ENCODE measurements at regions not wholly inside any gene's neighbourhood (a gene's known extent, or its start where the extent isn't known, plus 50 kb on each side); places are given as distances from the start of the nearest gene placed in this dataset.

- Mint-ChIP-seq H3K4me3 (no peak overlapping the region; a peak in 1 of 5 replicates), H3K27ac (no peak overlapping the region; a peak in 1 of 7 replicates)
These were observed 85.6 kb upstream of the CIBAR2 start for GRCh38 chr16:85197611-85198566.

More at GRCh38 chr16:85197611-85198566, 85.6 kb upstream of the CIBAR2 start:
- H3K27ac ChIP-seq (ENCODE audit: insufficient read length, low read depth, low read length) = no peak overlapping the region
- WGBS (ENCODE audit: extremely low coverage, insufficient read length, low lambda C conversion rate) = no CpG with 5 or more reads among the region's 22 CpGs
- H4K91ac ChIP-seq (ENCODE audit: insufficient read length, low read depth, low read length) = no peak overlapping the region
- H3K18ac ChIP-seq (ENCODE audit: insufficient read length, low read depth, low read length) = no peak overlapping the region
- no peak for DNase-seq
- no peak overlapping the region for H2BK15ac ChIP-seq (ENCODE audit: low read depth, low read length)
- no peak overlapping the region for H3K14ac ChIP-seq (ENCODE audit: insufficient read depth, low read length)
- H3K23ac ChIP-seq (ENCODE audit: insufficient read length, low read depth, low read length) = no peak overlapping the region
- H3K4me2 ChIP-seq (ENCODE audit: insufficient read depth, insufficient read length, low read length) = no peak overlapping the region
- H3K23me2 ChIP-seq (ENCODE audit: insufficient read length, low read depth, low read length, poor library complexity, severe bottlenecking) = no peaks in the 10 kb centered on the region
- H2BK20ac ChIP-seq (ENCODE audit: low read depth, low read length, poor library complexity, severe bottlenecking) = no peak overlapping the region
- no peaks in the 10 kb centered on the region for H3K9me3 ChIP-seq (ENCODE audit: control insufficient read depth, low read depth, low read length)
- Mint-ChIP-seq H3K9me3 (peaks cover 7 to 9% of the 10 kb centered on the region in 2 experiments; a peak in 3 of 5 replicates), H3K36me3 (ENCODE audit: insufficient read depth in 1 of 3, low read depth in 3 of 3) (peaks cover 0 to 12% (median 8%) of the 10 kb centered on the region in 3 experiments; a peak in 4 of 7 replicates), H3K4me1 (peaks cover 9 to 23% of the 10 kb centered on the region in 2 experiments), H3K27me3 (ENCODE audit: low read depth) (no peaks in the 10 kb centered on the region)
- no peaks in the 10 kb centered on the region for H3K4me1 ChIP-seq (ENCODE audit: insufficient read depth, low read length)
- no peak overlapping the region for H2BK120ac ChIP-seq (ENCODE audit: low read depth, low read length, poor library complexity, severe bottlenecking)
- no peaks in the 10 kb centered on the region for H4K20me1 ChIP-seq (ENCODE audit: control insufficient read depth, insufficient read depth, insufficient read length)
- no peak overlapping the region for H2AFZ ChIP-seq (ENCODE audit: low read length)
- H3K9ac ChIP-seq (ENCODE audit: extremely low read depth, insufficient read length, low read length) = no peak overlapping the region
- no peak overlapping the region for H2BK12ac ChIP-seq (ENCODE audit: insufficient read length, low read depth, low read length)
- H2BK5ac ChIP-seq (ENCODE audit: insufficient read length, low read length) = no peak overlapping the region
- no peak overlapping the region for H3K56ac ChIP-seq (ENCODE audit: insufficient read length, low read depth, low read length)
- H3K4ac ChIP-seq (ENCODE audit: low read depth, low read length) = no peak overlapping the region
- H3K79me1 ChIP-seq (ENCODE audit: insufficient read depth, low read depth, low read length, poor library complexity, severe bottlenecking) = no peaks in the 10 kb centered on the region
- H2AK5ac ChIP-seq (ENCODE audit: insufficient read length, low read length) = no peak overlapping the region
- no peaks in the 10 kb centered on the region for H3K27me3 ChIP-seq (ENCODE audit: insufficient read depth, low read length)
- H4K5ac ChIP-seq (ENCODE audit: insufficient read length, low read depth, low read length) = no peak overlapping the region
- H3K79me2 ChIP-seq (ENCODE audit: insufficient read depth, low read length) = no peaks in the 10 kb centered on the region
- TF ChIP-seq CTCF (conservative IDR thresholded peaks at IDR 0.05) = no peak
- H4K8ac ChIP-seq (replicated peaks; ENCODE audit: insufficient read length, low read depth, low read length) = no peak overlapping the region
- H3T11ph ChIP-seq (ENCODE audit: low read length) = no peak overlapping the region

Measured in H9 (cell line).